Stimulated activated CD4-positive, alpha-beta T cell treated with anti-CD3 and anti-CD28 coated beads, Interleukin-2, amount 100 ng/mL, for 24 hours (primary cell): ENCODE measurements at regions not wholly inside any gene's neighbourhood (a gene's known extent, or its start where the extent isn't known, plus 50 kb on each side); places are given as distances from the start of the nearest gene placed in this dataset.
"Not testable (repeated sequence)": the region's sequence is repeated elsewhere in the genome, so short reads cannot be mapped to it uniquely, and the experiment has no call there.

Experiments used
- DNase-seq, 2 donors: peaks; one replicate each; pipeline ENCODE4 v3.0.0-alpha.2; 2020

DNA sequence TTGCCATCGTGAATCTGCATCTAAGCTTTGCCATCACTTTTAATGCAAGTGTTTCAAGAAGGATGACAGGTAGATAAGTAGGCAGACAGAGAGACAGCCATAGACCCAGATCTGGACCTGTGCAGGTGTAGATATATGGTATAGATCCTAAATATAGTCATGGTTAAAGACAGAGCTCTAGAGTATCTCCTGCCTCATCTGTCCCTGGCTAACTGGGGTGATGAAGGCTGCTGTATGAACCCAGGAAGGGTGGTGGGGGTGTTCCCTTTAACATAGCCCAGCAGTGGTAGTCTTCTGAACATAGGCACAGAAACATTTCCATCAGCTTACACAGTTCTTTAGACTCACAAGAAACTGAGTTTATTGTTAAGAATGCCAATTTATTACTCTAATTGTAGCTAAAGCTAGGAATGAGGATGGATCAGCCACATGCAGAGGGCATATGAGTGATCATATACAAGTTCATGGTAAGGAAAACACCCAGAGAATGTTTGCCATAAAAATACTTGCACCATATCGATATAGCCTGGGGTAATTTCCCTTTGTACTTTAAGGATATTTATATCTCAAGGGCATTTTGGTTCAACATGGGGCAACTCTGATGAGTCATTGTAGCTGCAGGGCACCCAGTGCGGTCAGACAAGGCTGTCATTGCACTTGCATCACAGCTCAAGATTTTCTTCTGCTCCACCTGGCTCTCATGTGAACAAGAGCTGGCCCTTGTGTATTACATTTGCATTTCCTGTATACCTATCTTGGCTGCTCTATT lies 587.2 kb downstream of the EPM2A start:
- DNase-seq: no peak

DNA sequence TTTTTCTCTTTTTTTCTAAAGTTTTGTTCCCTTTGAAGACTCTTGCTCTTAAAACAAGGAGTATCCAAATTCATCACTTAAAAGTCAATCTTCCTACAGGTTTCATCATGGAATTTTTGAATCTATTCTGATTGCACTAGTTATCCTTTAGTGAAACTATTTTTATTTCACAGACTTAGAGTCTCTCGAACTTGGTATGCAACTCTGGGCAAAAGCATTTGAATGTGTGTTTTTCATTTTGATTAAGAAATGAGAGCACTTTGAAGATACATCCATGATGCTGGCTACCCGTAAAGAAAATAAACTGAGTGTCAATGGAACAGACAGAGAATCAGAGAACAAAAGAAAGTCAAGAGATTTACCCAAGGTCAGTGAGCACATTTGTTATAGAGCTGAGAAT lies 586.5 kb downstream of the EPM2A start:
- DNase-seq: no peak

- no peak for DNase-seq
These were observed 583.7 kb downstream of the EPM2A start for GRCh38 chr6:145151624-145152023.

- DNase-seq: no peak
These were observed 581.8 kb downstream of the EPM2A start for GRCh38 chr6:145153495-145153894.

DNA sequence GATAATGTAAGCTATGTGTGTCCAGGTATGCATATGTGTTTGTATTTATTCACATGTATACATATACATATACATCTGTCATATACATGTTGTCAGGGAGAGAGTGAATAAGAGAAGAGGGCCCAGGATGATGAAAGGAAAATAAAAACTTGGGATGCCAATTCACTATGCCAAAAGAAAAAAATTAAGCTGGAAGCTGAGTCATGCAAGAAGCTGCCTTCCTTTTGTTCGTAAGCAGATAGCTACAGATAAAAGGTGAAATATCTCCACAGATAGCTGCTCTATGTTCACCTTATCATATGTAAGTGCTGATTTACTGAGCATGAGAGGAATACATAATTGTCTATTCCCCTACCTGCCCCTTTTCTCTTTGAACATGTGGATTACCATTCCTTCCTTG lies 579.9 kb downstream of the EPM2A start:
- no peak for DNase-seq

GRCh38 chr6:145155873-145156782 lies 579.2 kb downstream of the EPM2A start:
- DNase-seq: no peak

DNA sequence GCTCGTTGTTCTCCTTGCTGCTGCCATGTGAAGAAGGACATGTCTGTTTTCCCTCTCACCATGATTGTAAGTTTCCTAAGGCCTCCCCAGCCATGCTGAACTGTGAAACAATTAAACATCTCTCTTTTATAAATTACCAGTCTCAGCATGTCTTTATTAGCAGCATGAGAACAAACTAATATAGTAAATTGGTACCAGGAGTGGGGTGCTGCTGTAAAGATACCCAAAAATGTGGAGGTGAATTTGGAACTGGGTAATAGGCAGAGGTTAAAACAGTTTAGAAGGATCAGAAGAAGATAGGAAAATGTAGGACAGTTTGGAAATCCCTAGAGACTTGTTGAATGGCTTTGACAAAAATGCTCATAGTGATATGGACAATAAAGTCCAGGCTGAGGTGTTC lies 576.7 kb downstream of the EPM2A start:
- not testable (repeated sequence) for DNase-seq

DNA sequence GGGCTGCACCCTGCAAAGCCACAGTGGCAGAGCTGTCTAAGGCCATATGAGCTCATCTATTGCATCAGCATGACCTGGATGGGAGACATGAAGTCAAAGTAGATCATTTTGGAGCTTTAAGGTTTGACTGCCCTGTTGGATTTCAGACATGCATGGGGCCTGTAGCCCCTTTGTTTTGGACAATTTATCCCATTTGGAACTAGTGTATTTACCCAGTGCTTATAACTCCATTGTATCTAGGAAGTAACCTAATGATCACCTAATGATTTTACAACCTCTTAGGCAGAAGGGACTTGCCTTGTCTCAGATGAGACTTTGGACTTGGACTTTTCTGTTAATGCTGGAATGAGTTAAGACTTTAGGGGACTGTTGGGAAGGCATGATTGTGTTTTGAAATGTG lies 575.4 kb downstream of the EPM2A start:
- DNase-seq: no peak

- DNase-seq: no peak
These were observed 573.8 kb downstream of the EPM2A start for GRCh38 chr6:145161501-145161900.

- DNase-seq: no peak
These were observed 565.5 kb downstream of the EPM2A start for GRCh38 chr6:145169726-145170224.

DNA sequence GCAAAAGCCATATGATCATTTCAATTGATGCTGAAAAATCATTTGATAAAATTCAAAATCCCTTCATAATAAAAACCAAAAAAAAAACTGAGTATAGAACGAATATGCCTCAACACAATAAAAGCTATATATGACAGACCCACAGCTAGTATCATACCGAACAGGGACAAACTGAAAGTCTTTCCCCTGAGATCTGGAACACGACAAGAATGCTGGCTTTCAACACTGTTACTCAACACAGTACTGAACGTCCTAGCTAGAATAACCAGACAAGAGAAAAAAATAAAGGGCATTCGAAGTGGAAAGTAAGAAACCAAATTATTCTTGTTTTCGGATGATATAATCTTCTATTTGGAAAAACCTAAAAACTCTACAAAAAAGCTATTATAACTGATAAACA lies 559.9 kb downstream of the EPM2A start:
- no peak for DNase-seq

DNA sequence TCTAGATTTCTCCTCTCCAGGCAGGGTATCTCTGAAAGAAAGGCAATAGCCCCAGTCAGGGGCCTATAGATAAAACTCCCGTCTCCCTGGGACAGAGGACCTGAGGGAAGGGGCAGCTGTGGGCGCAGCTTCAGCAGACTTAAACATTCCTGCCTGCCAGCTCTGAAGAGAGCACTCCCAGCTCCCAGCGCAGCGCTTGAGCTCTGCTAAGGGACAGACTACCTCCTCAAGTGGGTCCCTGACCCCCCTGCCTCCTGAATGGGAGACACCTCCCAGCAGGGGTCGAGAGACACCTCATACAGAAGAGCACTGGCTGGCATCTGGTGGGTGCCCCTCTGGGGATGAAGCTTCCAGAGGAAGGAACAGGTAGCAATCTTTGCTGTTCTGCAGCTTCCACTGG lies 556.9 kb downstream of the EPM2A start:
- DNase-seq: no peak

DNA sequence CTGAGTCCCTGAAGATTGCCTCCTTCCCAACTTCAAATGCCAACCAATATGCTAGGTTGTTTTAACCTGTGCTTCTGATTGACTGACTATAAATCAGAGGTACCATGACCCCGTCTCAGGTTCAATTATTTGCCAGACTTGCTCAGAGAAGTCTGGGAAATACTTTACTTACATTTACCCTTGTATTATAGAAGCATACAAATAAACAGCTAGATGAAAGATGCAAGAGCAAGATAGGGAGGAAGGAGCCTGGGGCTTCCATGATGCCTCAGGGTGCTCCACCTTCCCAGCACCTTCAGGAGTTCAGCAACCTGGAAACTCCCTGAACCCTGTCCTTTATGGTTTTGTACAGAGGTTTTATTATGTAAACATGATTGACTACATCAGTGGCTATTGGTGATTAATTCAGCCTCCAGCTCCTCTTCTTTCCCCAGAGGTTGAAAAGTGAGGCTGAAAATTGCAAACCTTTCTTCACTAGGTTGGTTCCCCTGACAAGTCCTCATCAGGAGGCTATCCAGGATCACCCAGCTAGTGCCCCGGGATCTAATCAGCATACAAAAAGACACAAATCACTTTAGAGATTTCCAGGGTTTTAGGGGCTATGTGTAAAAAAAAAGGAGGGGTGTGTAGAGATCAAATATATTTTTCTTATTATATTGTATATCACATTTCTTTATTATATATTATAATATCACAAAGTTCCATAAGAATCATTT lies 547.7 kb downstream of the EPM2A start:
- DNase-seq: no peak

DNA sequence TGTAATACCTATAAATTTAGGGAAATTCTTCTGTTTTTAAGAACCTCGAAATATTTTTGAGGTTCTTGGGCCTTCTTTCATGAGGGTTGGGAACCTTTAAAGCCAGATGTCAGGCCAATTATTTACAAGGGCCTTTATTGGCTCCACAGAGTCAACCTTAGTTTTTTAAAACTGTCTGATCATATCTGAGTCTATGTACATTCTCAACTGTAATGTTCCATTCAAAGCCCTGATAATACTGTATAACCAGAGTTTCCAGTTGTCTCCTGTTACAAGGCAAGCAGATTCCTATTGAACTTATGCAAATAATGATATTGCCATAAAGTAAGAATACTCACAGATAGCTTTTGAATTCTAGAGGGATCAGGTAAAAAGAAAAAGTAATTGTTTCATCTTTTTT lies 545.5 kb downstream of the EPM2A start:
- DNase-seq: no peak

DNA sequence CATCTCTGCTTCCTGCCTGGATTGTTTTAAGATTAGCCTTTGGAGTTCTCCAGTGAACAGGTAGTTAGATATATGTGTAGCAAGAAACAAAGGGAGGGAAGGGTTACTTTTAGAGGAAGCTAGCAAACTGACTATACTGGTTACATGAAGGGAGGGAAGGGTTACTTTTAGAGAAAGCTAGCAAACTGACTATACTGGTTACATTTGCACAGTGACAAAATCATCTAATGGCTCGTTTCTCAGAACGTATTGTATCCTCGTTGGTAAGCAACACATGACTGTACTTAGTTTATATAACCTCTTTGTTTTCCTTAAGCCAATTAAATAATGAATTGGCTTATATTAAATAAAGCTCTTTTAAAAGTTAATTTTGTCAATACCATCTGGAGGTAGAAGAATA lies 540.9 kb downstream of the EPM2A start:
- DNase-seq: no peak

GRCh38 chr6:145199961-145200360 lies 535.4 kb downstream of the EPM2A start:
- no peak for DNase-seq

GRCh38 chr6:145204301-145204700 lies 531.0 kb downstream of the EPM2A start:
- no peak for DNase-seq

GRCh38 chr6:145206247-145206907 lies 528.9 kb downstream of the EPM2A start:
- DNase-seq: no peak

GRCh38 chr6:145208474-145208873 lies 526.8 kb downstream of the EPM2A start:
- no peak for DNase-seq

DNA sequence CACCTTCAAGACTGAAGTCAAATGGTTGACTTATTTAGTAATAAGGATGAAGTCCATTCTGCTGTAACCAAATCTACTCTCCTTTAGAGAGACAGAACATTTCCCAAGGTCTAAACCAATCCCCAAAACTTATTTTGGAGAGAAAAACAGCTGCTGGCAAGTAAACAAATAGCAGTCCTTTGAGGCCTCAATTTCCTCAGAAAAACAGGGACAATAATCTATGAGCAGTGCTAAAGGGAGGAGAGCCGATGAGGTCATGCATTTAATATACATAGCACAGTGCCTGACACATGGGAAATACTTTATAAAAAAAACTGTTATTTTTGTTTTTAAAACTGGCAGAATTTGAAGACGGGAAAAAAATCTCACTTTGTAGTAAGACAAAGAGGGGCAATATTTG lies 526.0 kb downstream of the EPM2A start:
- DNase-seq: no peak

GRCh38 chr6:145212813-145213212 lies 522.5 kb downstream of the EPM2A start:
- no peak for DNase-seq

DNA sequence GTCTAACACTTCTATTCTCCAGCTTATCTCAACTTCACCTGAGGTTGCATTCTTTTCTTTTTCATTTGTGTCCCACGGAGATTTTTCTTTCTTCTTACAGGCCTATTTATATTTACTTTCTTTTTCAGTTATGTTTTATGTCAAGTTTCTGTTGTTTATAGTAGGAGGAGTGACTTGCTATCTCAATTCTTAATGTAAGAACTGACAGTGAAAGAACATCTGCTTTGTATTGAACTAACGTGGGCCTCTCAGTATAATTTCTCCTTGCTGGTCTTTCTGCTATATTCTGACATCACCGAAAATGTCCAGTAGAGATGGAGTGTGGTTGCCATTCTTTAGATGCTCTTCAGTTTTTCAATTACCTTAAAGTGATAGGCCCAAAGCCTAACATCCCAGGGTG lies 521.7 kb downstream of the EPM2A start:
- no peak for DNase-seq

GRCh38 chr6:145214570-145214969 lies 520.8 kb downstream of the EPM2A start:
- no peak for DNase-seq
